NB4 (cell line): ENCODE measurements at regions not wholly inside any gene's neighbourhood (a gene's known extent, or its start where the extent isn't known, plus 50 kb on each side); places are given as distances from the start of the nearest gene placed in this dataset.

Experiments
- DNase-seq: peaks from one replicate; pipeline ENCODE4 v3.0.0; 2010; ENCODE audit warnings: low read depth
- H3K4me3 ChIP-seq: one replicate; pipeline ENCODE4 v1.5.1; 2011; ENCODE audit warnings: mild to moderate bottlenecking, low read depth, low read length, moderate library complexity
- CTCF ChIP-seq: IDR thresholded peaks from one replicate; pipeline ENCODE4 v1.5.1; 2012; ENCODE audit warnings: low read depth, low read length
- MAX ChIP-seq: IDR thresholded peaks from 2 replicates; pipeline ENCODE4 v1.6.1; 2011; ENCODE audit warnings: low read depth, low read length
- MYC ChIP-seq: IDR thresholded peaks from 2 replicates; pipeline ENCODE4 v1.6.1; 2011; ENCODE audit warnings: low read depth, low read length
- POLR2A ChIP-seq: IDR thresholded peaks from 2 replicates; pipeline ENCODE4 v1.6.1; 2011; ENCODE audit warnings: mild to moderate bottlenecking; ENCODE audit not compliant: insufficient read length; ENCODE audit errors: extremely low read depth

GRCh38 chr7:39819514-39819913, 130.5 kb upstream of the CDK13 start:
- H3K4me3 ChIP-seq = no peak overlapping the region
- no peak for TF ChIP-seq MYC
- TF ChIP-seq CTCF = no peak
- TF ChIP-seq MAX = no peak
- no peak for TF ChIP-seq POLR2A
- DNase-seq = no peak

- DNase-seq = no peak
- H3K4me3 ChIP-seq = no peak overlapping the region
- TF ChIP-seq CTCF (no peak), POLR2A (no peak), MAX (no peak), MYC (no peak)
Measured at GRCh38 chr7:39824456-39825200, 125.4 kb upstream of the CDK13 start.

GRCh38 chr7:39825401-39825980, 124.6 kb upstream of the CDK13 start:
- no peak overlapping the region for H3K4me3 ChIP-seq
- TF ChIP-seq MYC = no peak
- no peak for TF ChIP-seq MAX
- no peak for DNase-seq

GRCh38 chr7:39826166-39826565, 123.9 kb upstream of the CDK13 start:
- no peak overlapping the region for H3K4me3 ChIP-seq
- TF ChIP-seq MYC = no peak
- TF ChIP-seq CTCF = no peak
- no peak for TF ChIP-seq MAX
- no peak for TF ChIP-seq POLR2A
- no peak for DNase-seq

- TF ChIP-seq MAX = no peak
- TF ChIP-seq MYC = no peak
- no peak for TF ChIP-seq POLR2A
- no peak for TF ChIP-seq CTCF
- H3K4me3 ChIP-seq = no peak overlapping the region
- no peak for DNase-seq
Measured at GRCh38 chr7:39827571-39827970, 122.5 kb upstream of the CDK13 start.

- H3K4me3 ChIP-seq = no peak overlapping the region
- TF ChIP-seq POLR2A (no peak), MAX (no peak), MYC (no peak), CTCF (no peak)
- no peak for DNase-seq
Measured at GRCh38 chr7:39829028-39829427, 121.0 kb upstream of the CDK13 start.
